ENCODE measurements at regions not wholly inside any gene's neighbourhood (a gene's known extent, or its start where the extent isn't known, plus 50 kb on each side); places are given as distances from the start of the nearest gene placed in this dataset.

DNA sequence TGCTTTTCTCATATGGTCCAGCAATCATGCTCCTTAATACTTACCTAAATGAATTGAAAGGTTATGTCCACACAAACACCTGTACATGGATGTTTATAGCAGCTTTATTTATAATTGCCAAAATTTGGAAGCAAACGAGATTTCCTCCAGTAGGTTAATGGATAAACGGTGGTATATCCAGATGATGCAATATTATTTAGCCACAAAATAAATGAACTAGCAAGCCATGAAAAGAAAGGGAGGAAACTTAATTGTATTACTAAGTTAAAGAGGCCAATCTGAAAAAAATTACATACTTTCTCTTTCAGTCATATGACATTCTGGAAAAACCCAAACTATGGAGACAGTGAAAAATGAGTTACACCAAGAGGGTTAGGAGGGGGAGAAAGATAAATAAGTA, 76.3 kb upstream of the LRRC7 start:
- TF ChIP-seq, protein P1, sequence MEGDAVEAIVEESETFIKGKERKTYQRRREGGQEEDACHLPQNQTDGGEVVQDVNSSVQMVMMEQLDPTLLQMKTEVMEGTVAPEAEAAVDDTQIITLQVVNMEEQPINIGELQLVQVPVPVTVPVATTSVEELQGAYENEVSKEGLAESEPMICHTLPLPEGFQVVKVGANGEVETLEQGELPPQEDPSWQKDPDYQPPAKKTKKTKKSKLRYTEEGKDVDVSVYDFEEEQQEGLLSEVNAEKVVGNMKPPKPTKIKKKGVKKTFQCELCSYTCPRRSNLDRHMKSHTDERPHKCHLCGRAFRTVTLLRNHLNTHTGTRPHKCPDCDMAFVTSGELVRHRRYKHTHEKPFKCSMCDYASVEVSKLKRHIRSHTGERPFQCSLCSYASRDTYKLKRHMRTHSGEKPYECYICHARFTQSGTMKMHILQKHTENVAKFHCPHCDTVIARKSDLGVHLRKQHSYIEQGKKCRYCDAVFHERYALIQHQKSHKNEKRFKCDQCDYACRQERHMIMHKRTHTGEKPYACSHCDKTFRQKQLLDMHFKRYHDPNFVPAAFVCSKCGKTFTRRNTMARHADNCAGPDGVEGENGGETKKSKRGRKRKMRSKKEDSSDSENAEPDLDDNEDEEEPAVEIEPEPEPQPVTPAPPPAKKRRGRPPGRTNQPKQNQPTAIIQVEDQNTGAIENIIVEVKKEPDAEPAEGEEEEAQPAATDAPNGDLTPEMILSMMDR (IDR thresholded peaks at IDR 0.05), result no peak
- no peak for TF ChIP-seq POLR2A (IDR thresholded peaks at IDR 0.05)
